ENCODE measurements at regions not wholly inside any gene's neighbourhood (a gene's known extent, or its start where the extent isn't known, plus 50 kb on each side); places are given as distances from the start of the nearest gene placed in this dataset.

DNA sequence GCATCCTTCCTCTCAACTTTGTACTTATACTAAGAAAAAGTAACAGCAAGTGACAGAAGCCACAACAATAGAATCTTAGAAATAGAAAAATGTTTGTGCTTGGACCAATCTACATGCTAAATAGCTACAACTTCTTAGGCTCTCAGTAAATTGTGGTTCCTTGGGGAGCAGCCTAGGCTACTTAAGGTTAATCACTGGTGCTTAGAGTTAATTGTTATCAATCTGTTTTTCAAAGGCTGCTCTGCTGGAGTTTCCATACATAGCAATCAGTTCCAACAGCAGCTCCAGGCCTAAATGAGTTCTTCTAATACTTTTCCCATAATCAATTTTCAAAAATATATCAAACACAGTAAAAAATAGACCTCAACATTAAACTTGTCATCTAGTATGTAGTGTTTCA, 571.4 kb downstream of the EPHA7 start:
- no peaks in the 10 kb centered on the region for H3K36me3 ChIP-seq (ENCODE audit: control insufficient read depth, insufficient read depth, low read length)
- TF ChIP-seq, protein P1, sequence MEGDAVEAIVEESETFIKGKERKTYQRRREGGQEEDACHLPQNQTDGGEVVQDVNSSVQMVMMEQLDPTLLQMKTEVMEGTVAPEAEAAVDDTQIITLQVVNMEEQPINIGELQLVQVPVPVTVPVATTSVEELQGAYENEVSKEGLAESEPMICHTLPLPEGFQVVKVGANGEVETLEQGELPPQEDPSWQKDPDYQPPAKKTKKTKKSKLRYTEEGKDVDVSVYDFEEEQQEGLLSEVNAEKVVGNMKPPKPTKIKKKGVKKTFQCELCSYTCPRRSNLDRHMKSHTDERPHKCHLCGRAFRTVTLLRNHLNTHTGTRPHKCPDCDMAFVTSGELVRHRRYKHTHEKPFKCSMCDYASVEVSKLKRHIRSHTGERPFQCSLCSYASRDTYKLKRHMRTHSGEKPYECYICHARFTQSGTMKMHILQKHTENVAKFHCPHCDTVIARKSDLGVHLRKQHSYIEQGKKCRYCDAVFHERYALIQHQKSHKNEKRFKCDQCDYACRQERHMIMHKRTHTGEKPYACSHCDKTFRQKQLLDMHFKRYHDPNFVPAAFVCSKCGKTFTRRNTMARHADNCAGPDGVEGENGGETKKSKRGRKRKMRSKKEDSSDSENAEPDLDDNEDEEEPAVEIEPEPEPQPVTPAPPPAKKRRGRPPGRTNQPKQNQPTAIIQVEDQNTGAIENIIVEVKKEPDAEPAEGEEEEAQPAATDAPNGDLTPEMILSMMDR (IDR thresholded peaks at IDR 0.05; ENCODE audit: insufficient read depth, low read length, poor library complexity, severe bottlenecking) = no peak
- H3K4me3 ChIP-seq (replicated peaks; ENCODE audit: low read depth, low read length) = no peak overlapping the region
- no peak for DNase-seq (ENCODE audit: extremely low read depth, insufficient read length)
- no peaks in the 10 kb centered on the region for H3K27me3 ChIP-seq (replicated peaks; ENCODE audit: control insufficient read depth, insufficient read depth, low read length)

DNA sequence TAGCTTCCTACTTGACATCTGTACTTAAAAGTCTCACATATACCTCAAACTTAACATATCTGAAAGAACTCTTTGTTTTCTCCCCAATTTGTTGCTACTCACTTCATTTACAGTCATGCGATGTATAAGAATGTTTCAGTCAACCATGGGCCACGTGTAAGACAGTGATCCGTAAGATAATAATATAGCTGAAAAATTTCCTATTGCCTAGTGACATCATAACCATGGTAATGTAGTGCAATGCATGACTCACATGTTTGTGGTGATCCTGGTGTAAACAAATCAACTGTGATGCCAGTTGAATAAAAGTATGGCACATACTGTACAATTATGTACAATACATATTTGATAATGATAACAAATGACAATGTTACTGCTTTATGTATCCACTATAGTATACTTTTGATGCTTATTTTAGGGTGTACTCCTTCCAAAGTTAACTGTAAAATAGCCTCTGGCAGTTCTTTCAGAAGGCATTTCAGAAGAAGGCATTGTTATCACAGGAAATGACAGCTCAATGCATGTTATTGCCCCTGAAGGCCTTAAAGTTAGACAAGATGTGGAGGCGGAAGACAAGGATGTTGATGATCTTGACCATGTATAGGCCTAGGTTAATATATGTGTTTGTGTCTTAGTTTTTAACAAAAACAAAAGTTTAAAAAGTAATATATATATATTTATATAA, 579.0 kb downstream of the EPHA7 start:
- Histone ChIP-seq H3K36me3 (ENCODE audit: control insufficient read depth, insufficient read depth, low read length) (no peaks in the 10 kb centered on the region), H3K27me3 (replicated peaks; ENCODE audit: control insufficient read depth, insufficient read depth, low read length) (no peaks in the 10 kb centered on the region), H3K4me3 (replicated peaks; ENCODE audit: low read depth, low read length) (no peak overlapping the region)
- TF ChIP-seq, protein P1 (IDR thresholded peaks at IDR 0.05; ENCODE audit: insufficient read depth, low read length, poor library complexity, severe bottlenecking) = no peak
- DNase-seq (ENCODE audit: extremely low read depth, insufficient read length) = no peak

DNA sequence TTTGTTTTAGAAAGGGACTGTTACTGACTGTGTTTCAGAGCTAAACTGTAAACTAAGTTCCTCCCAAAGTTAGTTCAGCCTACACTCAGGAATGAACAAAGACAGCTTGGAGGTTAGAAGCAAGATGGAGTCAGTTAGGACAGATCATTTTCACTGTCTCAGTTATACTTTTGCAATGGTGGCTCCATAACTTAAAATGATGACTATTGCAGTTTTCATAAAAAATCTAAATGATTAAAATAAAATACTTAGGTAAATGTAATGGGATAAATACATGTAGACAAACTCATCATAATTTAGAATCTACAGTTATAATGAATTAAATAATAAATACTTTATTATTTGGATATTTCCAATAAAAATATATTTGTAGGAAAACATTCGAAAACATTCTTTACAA, 590.6 kb downstream of the EPHA7 start:
- no peak for DNase-seq (ENCODE audit: extremely low read depth, insufficient read length)
- Histone ChIP-seq H3K4me3 (replicated peaks; ENCODE audit: low read depth, low read length) (no peak overlapping the region), H3K27me3 (replicated peaks; ENCODE audit: control insufficient read depth, insufficient read depth, low read length) (no peaks in the 10 kb centered on the region), H3K36me3 (ENCODE audit: control insufficient read depth, insufficient read depth, low read length) (no peaks in the 10 kb centered on the region)
- TF ChIP-seq, protein P1 (IDR thresholded peaks at IDR 0.05; ENCODE audit: insufficient read depth, low read length, poor library complexity, severe bottlenecking) = no peak

DNA sequence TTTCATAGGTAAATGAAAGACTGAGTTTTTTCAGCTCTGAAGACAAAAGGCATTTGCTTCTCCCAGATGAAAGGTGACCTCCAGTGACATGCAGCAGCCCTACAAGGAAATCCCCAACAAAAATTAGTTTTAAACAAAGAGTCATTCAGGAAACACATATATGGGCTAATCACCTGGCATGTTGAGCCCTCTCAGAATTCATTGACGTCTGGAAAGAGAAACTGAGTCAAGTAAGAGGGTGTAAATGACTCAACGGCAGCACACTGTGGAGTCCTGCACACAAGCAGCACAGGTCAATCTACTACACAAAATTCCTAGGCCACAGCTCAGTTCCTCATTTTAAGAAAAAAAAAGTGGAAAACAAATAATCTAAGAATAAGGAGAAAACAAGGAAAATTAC, 592.3 kb downstream of the EPHA7 start:
- H3K36me3 ChIP-seq (ENCODE audit: control insufficient read depth, insufficient read depth, low read length) = no peaks in the 10 kb centered on the region
- no peaks in the 10 kb centered on the region for H3K27me3 ChIP-seq (replicated peaks; ENCODE audit: control insufficient read depth, insufficient read depth, low read length)
- no peak for DNase-seq (ENCODE audit: extremely low read depth, insufficient read length)
- H3K4me3 ChIP-seq (replicated peaks; ENCODE audit: low read depth, low read length) = no peak overlapping the region
- TF ChIP-seq, protein P1 (IDR thresholded peaks at IDR 0.05; ENCODE audit: insufficient read depth, low read length, poor library complexity, severe bottlenecking) = no peak

DNA sequence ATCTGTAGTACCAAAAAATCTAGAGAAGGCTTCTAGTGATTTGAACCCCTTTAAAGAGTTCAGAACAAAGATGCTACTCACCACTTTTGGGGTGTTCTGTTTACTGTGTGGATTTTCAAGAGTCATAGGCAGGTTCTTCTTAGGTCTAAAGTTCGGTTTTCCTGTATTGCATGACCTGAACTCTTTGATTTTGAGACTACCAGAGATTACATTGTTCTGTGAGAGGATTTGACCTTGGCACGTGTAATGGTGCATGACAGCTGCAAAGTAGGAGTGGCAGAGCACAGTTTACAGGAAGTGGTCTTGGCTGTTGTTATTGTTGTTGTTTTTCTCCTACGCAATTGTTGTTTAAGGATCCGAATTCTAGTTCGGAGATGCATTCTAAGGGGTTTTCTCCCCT, 592.7 kb downstream of the EPHA7 start:
- Histone ChIP-seq H3K36me3 (ENCODE audit: control insufficient read depth, insufficient read depth, low read length) (no peaks in the 10 kb centered on the region), H3K27me3 (replicated peaks; ENCODE audit: control insufficient read depth, insufficient read depth, low read length) (no peaks in the 10 kb centered on the region), H3K4me3 (replicated peaks; ENCODE audit: low read depth, low read length) (no peak overlapping the region)
- TF ChIP-seq, protein P1 (IDR thresholded peaks at IDR 0.05; ENCODE audit: insufficient read depth, low read length, poor library complexity, severe bottlenecking) = no peak
- DNase-seq (ENCODE audit: extremely low read depth, insufficient read length) = no peak

DNA sequence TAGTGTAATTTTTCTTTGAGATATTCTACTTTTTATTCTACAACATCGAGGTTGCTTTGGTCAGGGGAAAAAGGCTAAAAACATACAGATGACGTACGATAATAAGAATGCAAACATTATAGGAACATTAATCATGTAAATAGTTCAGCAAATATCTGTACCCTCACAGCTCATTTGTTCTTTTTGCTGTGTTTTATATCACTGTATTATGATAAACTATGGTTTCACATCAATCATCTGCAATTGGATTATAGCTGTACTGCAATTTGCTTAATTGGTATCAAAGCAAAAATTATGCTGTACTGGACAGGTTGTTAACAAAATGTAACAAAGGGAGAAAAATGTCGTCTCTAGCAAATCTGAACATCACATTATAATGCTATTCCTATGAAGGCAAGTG, 597.1 kb downstream of the EPHA7 start:
- Histone ChIP-seq H3K36me3 (ENCODE audit: control insufficient read depth, insufficient read depth, low read length) (no peaks in the 10 kb centered on the region), H3K4me3 (replicated peaks; ENCODE audit: low read depth, low read length) (no peak overlapping the region), H3K27me3 (replicated peaks; ENCODE audit: control insufficient read depth, insufficient read depth, low read length) (no peaks in the 10 kb centered on the region)
- DNase-seq (ENCODE audit: extremely low read depth, insufficient read length) = no peak
- TF ChIP-seq, protein P1 (IDR thresholded peaks at IDR 0.05; ENCODE audit: insufficient read depth, low read length, poor library complexity, severe bottlenecking) = no peak
